Thoracic aorta (tissue), 2 donors: ENCODE measurements at regions not wholly inside any gene's neighbourhood (a gene's known extent, or its start where the extent isn't known, plus 50 kb on each side); places are given as distances from the start of the nearest gene placed in this dataset.

Experiments
- ATAC-seq: fragments of 150-250 bp; one replicate; pipeline ENCODE4 v1.8.0; 2017; ENCODE audit warnings: low read depth; ENCODE audit not compliant: insufficient number of reproducible peaks, low FRiP score
- DNase-seq: peaks from one replicate; pipeline ENCODE4 v3.0.0-alpha.2; 2020; ENCODE audit warnings: low spot score
- H3K27ac ChIP-seq, 2 donors: fragments of 200-600 bp; sonication (generic); 1 replicate in 1 of 2; 2 replicates in 1 of 2; pipeline ENCODE4 v1.5.1; 2016; ENCODE audit warnings: mild to moderate bottlenecking in 2 of 2, moderate library complexity in 2 of 2
- H3K27me3 ChIP-seq: fragments of 200-600 bp; sonication (generic); replicated peaks from 2 replicates; pipeline ENCODE4 v1.6.0; 2016; ENCODE audit warnings: mild to moderate bottlenecking; ENCODE audit not compliant: insufficient read depth
- H3K36me3 ChIP-seq: fragments of 200-600 bp; sonication (generic); one replicate; pipeline ENCODE4 v1.5.1; 2016
- H3K4me1 ChIP-seq, 2 donors: fragments of 200-600 bp; sonication (generic); 1 replicate in 1 of 2; 2 replicates in 1 of 2; pipeline versions ENCODE4 v1.5.1 to v1.6.0; 2016; ENCODE audit warnings: low read depth in 2 of 2, mild to moderate bottlenecking in 1 of 2; ENCODE audit not compliant: control insufficient read depth in 1 of 2
- H3K4me3 ChIP-seq: fragments of 200-600 bp; sonication (generic); 2 replicates; pipeline ENCODE4 v1.5.1; 2016; ENCODE audit warnings: mild to moderate bottlenecking
- H3K9me3 ChIP-seq: fragments of 200-600 bp; sonication (generic); 2 replicates; pipeline ENCODE4 v1.5.1; 2016
- CTCF ChIP-seq: fragments of 200-600 bp; sonication (generic); IDR thresholded peaks from one replicate; pipeline ENCODE4 v1.5.1; 2019; ENCODE audit warnings: antibody characterized with exemption

DNA sequence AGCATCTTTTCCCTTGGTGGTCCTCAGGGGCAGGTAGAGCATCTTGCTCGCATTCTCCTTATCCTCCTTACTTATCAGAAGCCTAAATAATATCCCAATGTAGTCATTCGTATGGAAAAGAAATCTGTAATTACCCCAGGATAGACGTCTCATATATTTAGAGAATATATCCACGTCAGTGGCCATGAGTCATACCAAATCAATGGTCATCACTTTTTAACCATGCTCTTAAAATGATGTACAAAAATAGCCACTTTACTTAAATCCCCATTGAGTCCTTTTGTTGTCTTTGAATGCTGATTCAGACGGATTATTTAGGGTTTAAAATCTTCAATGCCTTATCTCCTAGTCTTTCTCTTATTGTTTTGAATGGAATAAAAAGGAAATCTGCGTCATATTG, 231.7 kb upstream of the STXBP5 start:
- TF ChIP-seq CTCF, result no peak

GRCh38 chr6:146974351-146974750, 229.9 kb upstream of the STXBP5 start:
- Histone ChIP-seq H3K27me3 (no peaks in the 10 kb centered on the region), H3K4me3 (no peak overlapping the region), H3K9me3 (no peaks in the 10 kb centered on the region), H3K4me1 (no peaks in the 10 kb centered on the region), H3K27ac (no peak overlapping the region), H3K36me3 (no peaks in the 10 kb centered on the region)
- no peak for TF ChIP-seq CTCF
- ATAC-seq (no peak), DNase-seq (no peak)

More for the DNA sequence above, 231.7 kb upstream of the STXBP5 start:
- Histone ChIP-seq H3K27me3 (no peaks in the 10 kb centered on the region), H3K4me1 (no peaks in the 10 kb centered on the region), H3K9me3 (no peaks in the 10 kb centered on the region), H3K36me3 (no peaks in the 10 kb centered on the region), H3K27ac (no peak overlapping the region), H3K4me3 (no peak overlapping the region)
- ATAC-seq (no peak), DNase-seq (no peak)

DNA sequence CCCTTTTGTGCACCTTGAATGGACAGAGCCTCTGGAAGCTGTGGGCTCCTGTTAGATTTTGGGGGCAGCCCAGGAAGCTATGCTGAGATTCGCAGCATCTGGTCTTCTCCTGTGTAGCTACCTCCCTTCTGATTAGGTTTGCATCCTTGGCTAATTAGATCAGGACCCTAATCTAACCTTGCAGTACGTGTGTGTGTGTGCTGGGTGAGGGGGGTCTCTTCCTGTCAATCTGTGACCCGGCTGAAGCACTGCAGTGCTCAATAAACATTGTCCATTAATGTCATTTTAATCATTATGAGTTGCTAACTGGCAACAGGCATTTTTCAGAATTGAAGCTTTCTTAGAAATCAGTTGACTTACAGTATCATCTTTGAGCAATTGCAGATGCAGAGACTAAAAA, 229.1 kb upstream of the STXBP5 start:
- Histone ChIP-seq H3K4me1 (no peaks in the 10 kb centered on the region), H3K27ac (no peak overlapping the region)

GRCh38 chr6:146980900-146981329, 223.3 kb upstream of the STXBP5 start:
- TF ChIP-seq CTCF, result no peak
- no peak overlapping the region for H3K27ac ChIP-seq
- no peak for ATAC-seq
- H3K9me3 ChIP-seq, result no peaks in the 10 kb centered on the region
- no peaks in the 10 kb centered on the region for H3K36me3 ChIP-seq
- no peaks in the 10 kb centered on the region for H3K27me3 ChIP-seq
- no peak overlapping the region for H3K4me3 ChIP-seq
- DNase-seq, result no peak
- no peaks in the 10 kb centered on the region for H3K4me1 ChIP-seq

More for the DNA sequence above, 229.1 kb upstream of the STXBP5 start:
- no peak overlapping the region for H3K4me3 ChIP-seq
- ATAC-seq (no peak), DNase-seq (no peak)
- TF ChIP-seq CTCF, result no peak
- no peaks in the 10 kb centered on the region for H3K9me3 ChIP-seq
- no peaks in the 10 kb centered on the region for H3K36me3 ChIP-seq
- no peaks in the 10 kb centered on the region for H3K27me3 ChIP-seq

DNA sequence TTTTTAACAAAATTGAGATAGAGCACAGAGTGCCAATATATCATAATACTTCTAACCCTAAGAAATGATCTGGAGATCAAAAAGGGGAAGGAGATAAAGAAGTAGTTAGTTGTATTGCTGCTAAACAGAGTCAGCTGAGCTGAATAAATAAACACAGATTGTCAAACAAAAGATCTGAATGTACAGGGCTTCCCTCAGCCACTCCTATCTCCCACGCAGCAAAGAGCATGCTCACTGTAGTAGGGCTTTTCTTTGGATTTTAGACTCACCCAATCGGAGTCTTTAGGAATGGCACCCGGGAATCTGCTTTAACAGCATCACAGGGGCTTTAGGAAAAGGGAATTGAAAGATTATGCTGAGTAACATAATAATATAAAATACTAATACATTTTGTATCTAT, 222.2 kb upstream of the STXBP5 start:
- H3K9me3 ChIP-seq, result no peaks in the 10 kb centered on the region
- H3K36me3 ChIP-seq, result no peaks in the 10 kb centered on the region
- H3K4me1 ChIP-seq, result no peaks in the 10 kb centered on the region
- ATAC-seq (no peak), DNase-seq (no peak)
- H3K27me3 ChIP-seq, result no peaks in the 10 kb centered on the region
- no peak for TF ChIP-seq CTCF
- H3K27ac ChIP-seq, result no peak overlapping the region
- H3K4me3 ChIP-seq, result no peak overlapping the region
